GM19328 (cell line): ENCODE measurements at regions not wholly inside any gene's neighbourhood (a gene's known extent, or its start where the extent isn't known, plus 50 kb on each side); places are given as distances from the start of the nearest gene placed in this dataset.

Experiments used
- ATAC-seq: cut with Tn5 transposase; IDR thresholded peaks from one replicate; pipeline ENCODE4 v1.9.1; 2021; ENCODE audit warnings: mild to moderate bottlenecking, moderate library complexity; ENCODE audit not compliant: unreplicated experiment

DNA sequence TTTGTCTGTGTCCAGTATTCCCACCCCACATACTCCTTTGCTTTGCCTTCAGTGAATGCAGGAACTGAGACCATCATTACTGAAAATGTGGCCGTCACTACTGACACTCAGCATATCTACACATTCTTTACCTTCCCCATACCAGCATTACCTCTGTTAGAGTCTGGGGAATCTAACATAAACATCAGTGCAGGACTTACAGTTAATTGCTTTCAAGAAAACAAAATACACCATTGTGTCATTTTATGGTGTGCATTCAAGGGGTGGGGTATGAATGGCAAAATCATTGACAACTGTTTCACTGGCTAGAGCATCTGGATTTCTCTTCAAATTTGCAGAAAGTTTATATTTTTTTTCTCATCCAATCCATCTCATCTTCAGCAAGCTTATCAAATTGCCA lies 731.4 kb upstream of the RIOK2 start:
- ATAC-seq: no peak

DNA sequence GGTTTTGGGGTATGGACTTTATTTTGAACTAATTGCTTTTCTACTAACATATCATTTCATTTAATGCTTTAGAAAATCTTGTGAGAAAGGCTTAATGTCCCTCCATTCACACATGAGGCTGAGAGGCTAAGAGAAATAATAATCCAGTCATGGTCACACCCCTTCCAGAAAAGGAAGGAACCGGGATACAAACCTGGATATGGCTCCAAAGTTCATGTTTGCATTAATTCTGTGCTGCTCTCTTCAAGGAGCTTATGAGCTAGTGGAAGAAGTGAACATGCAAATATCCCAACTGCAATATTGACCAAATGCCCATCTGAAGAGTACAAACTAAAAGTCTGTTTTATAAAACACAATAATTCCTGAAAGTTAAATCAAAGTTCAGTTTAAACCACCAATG lies 732.1 kb upstream of the RIOK2 start:
- ATAC-seq: no peak

DNA sequence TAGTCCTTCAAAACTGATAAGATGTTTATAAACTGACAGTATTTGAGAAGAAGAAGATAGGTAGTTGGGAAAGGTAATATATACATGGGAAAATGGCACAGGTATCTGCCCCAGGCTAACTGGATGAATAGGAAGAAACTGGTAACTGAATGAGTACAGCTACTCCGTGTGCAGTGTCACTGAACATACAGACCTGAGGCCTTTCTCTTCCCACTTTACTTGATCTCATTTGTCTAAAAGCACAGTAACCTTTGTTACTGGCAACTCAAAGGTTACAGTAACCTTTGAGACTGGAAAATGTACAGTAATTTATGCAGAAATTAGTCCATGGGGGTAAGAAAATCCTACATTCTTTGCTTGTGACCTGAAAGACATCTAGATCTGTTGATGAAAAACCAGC lies 735.0 kb upstream of the RIOK2 start:
- ATAC-seq: no peak

DNA sequence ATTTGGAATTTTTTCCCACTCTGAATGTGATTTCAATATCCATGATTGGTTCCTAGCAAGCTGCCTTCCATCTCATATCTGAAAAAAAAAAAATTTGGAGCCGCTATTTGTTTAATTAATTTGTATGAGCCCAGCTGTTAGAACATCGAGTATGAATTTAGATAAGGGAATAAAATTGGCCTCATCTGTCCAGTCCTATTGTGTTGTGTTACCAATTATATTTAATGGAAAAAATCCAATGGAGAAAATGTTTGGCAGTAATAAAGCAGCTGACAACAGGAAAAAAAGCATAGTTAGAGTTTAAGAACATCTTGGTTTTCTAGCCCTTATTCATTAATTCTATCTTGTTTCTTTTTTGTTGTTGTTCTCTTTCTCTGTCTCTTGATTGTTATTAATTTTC lies 735.6 kb upstream of the RIOK2 start:
- no peak for ATAC-seq

DNA sequence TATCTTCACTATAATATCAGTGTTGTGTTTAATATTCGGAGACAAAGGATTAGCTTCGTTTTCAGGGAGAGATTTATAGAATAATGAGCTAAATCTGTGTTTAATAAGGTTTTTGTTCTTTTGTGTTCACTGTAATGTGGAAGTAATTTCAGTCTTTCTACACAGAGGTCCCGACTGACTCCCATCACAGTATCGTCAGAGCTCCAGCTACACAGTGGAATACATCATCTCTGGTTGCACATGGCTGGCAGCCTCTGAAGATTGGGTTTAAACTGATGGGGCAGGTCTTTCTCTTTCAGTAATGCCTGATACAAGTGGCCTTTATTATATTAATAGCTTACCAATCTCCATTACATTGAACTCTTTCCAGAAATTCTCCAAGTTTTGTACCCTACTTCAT lies 736.7 kb upstream of the RIOK2 start:
- no peak for ATAC-seq

DNA sequence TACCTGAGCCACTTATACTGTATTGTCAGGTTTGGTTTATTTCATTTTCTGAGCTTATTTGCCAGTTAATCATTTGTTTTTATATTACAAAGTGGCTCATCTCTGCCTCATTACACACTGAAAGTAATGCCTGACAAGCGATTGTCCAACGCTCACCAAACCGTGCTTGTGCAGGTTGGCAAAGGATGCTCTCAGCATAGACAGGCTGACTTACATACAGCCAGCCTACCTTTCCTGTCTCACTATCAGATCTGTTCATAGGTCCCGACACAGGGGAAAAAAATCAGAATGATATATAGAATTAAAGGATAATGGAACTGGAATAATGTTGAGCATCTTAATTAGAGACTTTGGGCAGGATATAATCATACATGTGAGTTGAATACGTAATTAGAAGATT lies 739.7 kb upstream of the RIOK2 start:
- no peak for ATAC-seq

DNA sequence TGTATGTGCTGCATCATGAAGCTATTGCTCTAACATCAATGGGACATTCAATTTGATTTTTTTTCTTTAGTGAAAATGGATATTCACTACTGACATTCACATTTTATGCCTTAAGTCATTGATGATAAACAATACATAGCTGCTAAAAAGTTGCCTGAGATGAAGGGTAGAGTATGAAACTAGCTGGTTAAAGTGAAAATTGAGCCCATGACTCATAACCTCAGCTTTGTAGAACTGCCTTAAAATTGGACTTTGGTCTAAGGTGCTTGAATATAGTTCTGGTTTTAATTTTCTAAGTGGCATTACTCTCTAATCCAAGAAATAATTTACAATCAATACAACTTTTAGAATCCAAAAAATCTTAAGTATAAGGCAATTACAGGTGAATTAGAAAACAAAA lies 740.4 kb upstream of the RIOK2 start:
- no peak for ATAC-seq

DNA sequence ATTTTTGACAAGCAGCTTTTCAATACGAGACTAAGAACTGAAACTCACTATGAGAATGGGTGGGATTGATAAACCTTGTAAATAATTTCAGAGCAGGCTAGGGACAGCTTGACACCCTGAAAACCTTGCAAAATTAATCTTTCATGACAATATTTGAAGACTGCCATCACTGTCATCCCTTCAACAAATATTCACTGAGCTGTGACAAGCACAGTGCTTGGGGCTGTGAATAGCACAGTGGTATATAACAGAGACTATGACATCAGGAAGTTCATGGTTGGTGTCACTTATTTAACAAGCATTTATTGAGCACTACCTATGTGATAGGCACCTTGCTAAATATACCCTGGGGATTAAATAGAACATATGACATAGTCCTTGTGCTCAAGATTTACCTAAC lies 741.0 kb upstream of the RIOK2 start:
- ATAC-seq: no peak

DNA sequence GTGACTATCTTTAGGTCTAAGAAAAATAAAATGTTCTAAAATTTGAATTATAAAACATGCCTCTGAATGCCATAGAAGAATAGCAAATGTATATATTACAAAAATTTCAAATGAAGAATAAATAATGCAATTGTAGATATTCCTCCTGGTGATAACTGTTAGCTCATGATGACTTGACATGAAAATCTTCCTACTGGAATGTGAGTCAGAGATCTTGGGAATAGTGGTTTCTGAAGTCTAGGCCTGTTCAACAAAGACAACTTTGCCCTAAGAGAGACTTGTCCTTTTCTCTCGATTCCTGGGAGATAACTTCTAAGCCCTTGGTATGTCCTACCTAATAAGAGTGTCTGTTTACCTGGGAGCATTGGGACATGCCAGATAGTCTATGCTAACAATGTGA lies 746.3 kb upstream of the RIOK2 start:
- ATAC-seq: no peak

DNA sequence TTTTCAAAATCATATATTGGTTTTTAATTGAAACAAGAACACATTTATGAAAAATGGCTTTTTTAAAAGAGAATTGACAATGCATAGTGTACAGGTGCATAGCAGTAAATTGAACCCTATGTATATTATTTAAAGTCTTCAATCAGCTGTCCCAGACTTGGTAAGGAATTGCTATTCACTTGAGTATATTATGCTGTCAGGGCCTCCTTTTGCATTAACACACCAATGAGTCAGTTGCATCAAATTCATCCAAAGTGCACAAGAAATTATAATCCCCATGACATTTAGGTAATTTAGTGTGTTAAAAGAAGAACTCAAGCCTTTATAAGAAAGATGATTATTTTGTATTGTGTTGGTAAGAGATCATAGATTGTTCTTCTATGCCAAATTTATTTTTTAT lies 748.8 kb upstream of the RIOK2 start:
- no peak for ATAC-seq

DNA sequence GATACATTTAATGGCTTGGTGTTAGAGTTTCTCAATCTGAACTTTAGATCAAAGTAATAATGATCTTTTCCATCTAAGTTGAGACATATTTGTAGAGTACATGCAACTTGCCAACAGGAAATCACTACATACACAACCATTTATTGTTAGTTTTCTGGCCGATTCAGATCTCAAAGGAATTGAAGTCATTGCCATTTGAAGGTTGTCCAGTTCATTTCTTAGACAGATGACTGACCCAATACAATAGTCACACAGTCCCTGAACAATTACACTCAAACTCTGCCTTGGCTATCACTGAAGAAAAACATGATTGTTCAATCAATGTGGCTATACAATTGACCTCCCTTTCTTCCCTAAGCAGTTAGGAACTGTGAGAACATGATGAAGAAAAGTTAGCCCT lies 753.2 kb upstream of the RIOK2 start:
- ATAC-seq: no peak

DNA sequence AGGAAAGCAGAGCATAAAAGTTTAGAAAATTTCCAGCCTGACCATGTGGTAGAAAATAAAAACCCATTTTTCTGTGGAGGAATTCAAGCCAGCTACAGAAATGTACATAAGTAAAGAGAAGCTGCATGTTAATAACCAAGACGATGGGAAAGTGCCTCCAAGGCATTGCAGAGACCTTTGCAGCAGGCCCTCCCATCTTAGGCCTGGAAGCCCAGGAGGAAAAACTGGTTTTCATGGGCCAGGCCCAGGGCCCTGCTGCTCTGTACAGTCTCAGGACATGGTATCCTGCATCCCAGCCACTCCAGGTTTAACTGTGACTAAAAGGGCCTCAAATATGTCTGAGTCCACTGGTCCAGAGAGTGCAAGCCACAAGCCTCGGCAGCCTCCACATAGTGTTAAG lies 754.8 kb upstream of the RIOK2 start:
- ATAC-seq: no peak

DNA sequence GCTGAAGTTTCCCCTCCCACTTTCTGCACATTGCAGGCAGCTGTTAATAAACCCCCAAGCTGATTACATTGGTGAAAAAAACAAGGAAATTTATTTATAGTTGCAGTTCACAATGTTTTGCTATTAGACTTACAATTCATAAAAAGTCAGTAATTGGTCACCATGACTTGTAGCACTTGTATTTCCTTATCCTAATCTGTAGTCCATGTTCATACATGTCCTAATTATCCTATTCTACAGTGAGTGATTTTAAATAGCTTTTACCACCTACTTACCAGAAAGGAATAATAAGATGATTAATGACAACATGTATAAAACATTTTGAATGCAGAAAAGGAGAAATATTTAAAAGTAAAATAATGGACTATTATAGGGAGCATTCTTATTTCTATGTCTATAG lies 760.0 kb upstream of the RIOK2 start:
- no peak for ATAC-seq

DNA sequence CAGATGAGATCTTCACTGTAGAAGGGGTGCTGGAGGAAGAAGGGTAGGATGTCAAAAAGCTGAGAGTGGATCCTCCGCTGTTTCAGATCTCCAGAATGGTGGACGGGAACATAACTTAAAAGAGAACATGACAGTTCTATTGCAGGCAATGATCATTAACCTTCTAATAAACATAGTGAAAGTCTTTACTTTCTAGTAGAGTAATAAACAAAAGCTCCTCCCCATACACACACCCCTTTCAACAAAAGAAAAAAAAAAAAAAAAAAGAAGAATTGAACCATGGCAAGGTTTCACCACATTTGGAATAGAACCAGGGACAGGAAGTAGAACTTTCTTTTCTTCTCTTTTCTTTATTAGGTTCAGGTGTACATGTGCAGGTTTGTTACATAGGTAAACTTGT lies 768.1 kb upstream of the RIOK2 start:
- ATAC-seq: no peak

DNA sequence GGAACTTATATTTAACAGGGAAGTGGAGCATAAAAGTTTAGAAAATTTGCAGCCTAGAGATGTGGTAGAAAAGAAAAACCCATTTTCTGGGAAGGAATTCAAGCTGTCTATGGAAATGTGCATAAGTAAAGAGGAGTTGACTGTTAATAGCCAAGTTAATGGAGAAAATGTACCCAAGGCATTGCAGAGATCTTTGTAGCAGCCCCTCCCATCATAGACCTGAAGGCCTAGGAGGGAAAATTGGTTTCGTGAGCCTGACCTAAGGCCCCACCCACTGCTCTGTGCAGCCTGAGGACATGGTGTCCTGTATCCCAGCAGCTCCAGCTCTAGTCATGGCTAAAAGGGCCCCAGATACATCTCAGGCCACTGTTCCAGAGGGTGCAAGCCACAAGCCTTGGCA lies 772.4 kb upstream of the RIOK2 start:
- ATAC-seq: no peak

DNA sequence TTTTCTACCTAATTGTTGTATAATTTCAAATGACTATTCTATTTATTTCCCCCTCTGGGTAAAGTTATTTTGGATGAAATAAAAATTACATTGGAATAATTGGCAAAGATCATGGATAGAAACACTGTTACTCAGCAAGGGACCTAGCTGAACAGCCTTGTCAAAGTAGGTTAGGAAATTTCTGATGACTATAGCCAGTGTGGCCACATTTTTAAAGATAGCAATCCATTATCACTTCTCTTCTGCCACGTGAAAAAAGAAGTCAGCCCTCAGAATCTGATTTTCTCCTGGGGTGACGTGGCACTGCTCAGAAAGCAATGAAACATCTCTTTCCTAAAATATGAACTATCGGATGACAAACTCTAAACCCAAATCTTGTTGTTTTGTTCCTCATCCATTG lies 784.2 kb upstream of the RIOK2 start:
- ATAC-seq: no peak

DNA sequence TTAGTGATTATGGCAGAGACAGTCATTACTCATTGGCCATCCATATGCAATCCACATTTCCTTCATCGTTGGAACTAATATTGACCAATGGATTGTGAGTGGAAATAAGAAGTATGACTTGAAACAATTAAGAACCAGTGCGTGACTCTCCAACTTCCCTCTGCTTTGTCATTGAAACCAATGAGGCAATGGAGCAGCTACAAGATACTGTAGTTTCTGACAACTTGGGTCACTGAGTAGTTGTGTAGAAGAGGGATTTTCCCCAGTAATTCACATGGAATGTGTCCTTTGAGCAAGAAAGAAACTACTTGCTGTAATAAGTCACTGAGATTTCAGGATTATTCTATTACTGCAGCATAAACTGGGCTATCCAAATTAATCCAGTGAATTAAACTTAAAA lies 785.3 kb upstream of the RIOK2 start:
- no peak for ATAC-seq

DNA sequence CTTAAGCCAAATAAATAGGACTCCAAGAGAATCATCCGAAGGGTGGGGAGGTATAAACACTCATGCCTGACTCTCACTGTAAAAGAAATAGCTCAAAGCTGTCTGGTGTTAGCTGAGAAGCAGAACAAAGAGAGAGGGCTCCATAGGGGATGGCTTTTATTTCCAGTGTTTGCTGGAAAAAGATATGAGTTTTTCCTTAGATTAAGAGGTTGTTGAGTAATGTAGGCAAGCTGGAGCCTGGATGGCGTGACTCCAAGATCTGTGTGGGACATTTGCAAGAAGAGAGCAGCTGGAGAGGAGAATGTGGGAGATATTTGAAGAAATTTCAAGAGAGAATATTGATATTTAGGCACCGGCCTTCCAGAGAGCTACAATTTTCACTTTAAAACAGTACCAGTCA lies 793.7 kb upstream of the RGMB start:
- no peak for ATAC-seq

DNA sequence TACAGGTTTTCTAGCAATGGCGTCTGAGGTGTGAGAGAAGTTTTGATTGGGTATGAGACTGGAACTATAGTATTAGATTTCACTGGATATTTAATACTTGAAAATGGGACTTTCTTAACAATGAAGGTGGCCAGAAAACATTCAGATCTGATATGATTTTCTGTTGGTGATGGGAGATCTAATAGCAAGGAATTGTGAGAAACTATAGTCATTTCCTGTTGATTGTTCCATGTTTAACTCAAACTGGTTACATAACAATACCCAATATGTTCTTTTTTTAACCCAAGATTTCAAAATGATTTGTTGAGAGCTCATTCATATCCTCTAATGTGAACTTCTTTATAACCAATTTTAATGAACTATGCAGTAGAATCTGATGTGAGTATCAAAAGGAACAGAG lies 793.2 kb upstream of the RGMB start:
- no peak for ATAC-seq

DNA sequence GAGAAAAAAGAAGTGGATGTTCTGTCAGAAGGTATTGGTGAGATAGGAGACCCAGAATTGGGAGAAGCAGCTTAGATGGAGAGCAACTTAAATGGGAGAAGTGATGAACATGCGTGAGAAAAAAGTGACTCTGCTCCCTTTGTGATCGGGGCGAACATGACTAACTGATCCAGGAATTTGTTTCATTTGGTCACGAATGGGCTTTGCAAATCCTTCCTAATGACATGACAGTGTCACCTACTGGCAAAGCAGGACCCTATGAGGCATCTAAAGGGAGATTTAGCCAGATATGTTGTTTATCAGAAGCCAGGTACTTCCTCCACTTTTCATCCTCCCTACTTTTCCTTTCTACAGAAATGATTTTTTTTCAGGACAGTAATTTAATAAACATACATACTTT lies 787.4 kb upstream of the RGMB start:
- no peak for ATAC-seq

DNA sequence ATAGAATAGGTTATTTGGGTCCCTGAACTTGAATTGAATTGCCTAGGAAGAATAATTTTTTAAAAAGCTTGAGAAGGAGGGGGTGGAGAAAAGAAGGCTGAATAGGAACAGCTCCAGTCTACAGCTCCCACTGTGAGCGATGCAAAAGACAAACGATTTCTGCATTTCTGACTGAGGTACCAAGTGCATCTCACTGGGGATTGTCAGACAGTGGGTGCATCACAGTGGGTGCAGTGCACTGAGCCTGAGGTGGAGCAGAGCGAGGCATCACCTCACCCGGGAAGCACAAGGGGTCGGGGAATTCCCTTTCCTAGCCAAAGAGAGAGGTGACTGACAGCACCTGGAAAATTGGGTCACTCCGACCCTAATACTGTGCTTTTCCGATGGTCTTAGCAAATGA lies 782.2 kb upstream of the RGMB start:
- ATAC-seq: no peak

DNA sequence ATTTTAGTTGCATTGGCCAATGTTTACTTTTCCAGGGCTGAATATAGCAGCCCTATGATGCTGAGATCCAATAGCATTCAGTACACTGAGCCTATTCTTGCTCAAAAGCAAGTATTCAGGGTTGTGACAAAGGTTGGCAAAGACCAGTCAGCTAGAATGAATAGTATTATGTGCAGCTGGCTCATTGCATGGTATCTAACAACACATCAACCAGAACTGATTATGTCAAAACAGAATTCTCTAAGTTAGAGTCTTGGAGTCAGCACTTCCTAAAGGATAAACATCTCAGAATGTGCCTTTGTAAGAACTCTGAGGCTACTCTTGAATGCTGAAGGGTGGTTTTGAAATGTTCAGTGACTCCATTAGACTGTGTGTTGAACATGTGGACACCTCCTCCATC lies 774.5 kb upstream of the RGMB start:
- no peak for ATAC-seq

DNA sequence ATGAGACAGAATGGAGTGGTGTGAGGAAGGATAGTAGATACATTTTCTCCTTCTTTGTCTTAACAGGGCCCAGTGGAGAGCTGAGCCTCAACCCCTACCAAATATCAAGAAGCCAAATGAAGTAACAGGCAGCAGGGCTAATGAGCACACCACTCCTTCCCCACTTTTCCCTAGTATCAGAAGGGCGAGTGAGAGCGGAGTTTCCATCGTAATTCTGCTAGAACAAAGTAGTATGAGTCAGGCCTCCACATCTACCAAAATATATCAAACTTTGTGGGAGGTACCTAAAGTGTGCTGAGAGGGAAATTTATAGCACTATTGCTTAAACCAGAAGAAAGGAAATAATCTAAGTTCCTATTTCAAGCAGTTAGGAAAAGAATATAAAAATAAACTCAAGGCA lies 769.0 kb upstream of the RGMB start:
- no peak for ATAC-seq

DNA sequence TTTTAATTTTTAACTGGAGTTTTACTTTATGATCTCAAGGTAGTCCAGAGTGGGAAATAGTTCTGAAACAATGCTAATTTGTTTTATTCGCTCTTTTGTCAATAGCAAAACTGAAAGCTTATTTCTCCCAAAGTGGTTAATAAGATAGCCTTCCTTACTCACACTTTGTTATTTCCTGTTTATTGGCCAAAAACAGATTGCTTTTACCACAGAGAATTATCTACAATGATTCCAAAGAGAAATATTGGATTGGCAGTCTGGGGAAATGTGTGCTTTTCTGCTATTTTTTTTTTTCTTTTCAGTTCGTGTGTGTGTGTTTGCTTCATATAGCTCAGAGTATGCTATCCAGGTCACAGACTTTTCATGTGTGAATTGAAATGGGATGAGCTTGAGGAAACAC lies 756.7 kb upstream of the RGMB start:
- ATAC-seq: no peak
